ENCODE measurements at regions not wholly inside any gene's neighbourhood (a gene's known extent, or its start where the extent isn't known, plus 50 kb on each side); places are given as distances from the start of the nearest gene placed in this dataset.
"Not testable (repeated sequence)": the region's sequence is repeated elsewhere in the genome, so short reads cannot be mapped to it uniquely, and the experiment has no call there.

DNA sequence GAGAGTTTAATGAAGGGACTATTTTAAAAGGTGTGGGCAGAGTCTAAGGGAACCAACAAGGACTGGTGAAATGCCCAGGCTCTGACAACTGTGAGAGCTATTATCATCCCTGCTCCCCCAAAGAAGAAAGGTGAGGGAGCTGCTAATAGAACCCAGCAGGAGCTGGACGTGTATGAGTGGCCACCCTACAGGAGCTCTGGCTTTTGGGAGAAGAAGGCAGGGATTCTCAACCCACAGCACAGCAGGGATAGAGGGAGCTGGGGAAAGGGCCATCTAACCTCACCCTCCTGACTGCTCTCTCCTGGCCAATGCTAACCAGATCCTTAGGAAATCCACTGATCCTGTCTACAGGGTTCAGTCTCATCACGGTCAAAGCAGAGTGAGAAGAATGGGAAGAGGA is 57.1 kb downstream of the GRIN2B start:
- no peak for DNase-seq
- ATAC-seq = no peak

DNA sequence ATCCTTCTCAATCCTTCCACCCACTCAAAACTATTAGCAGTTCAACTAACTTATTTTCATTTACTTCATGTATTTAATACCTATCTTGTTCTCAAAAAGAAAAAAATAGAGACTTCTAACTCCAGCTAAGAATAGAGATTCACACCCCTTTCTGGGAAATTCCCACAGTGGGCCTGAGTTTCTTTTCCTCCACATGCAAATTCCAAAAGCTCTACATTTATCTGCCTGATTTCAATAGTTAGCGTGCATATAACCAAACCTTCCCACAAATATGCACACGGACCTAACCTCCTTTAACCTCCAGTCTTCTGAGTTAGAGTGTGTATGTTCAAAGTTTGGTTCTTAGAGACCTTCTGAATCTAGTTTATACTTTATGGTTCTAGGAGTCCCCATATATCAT is 62.5 kb downstream of the GRIN2B start:
- DNase-seq (no peak), ATAC-seq (no peak)

DNA sequence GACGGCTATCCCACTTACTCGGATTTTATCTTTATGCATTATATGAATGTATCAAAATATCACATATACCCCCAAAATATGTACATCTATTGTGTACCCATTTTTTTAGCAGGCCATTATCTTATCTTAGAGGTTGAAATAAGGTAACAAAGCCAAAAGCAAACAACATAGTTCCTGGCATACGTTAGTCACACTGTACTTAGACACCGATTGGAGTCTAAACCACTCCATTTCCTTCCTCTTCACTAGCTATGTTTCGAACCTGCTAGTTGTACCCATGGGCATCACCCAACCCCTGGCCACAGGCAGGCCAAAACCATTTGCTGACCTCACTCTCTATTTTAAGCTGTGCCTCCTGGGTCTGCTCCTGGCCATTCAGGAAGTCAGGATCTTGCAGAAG is 66.3 kb downstream of the GRIN2B start:
- DNase-seq (no peak), ATAC-seq (no peak)

DNA sequence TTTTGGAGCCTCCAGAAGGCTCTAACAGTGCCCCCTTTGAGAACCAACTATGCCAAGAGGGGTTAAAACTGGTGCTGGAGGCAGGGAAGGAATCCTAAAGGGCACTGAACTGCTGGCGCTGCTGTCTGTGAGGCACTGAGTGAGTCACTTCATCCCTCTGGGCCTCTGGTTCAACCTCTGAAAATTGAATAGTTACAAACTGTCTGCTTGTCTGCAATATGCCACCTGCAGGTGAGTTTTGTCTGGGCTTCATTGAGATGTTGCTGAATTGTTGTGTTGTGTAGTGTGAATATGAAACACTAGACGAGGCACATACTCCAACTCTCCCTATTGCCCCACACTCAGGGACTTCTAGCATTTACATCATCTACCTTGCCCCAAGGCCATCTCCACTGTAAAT is 68.0 kb downstream of the GRIN2B start:
- ATAC-seq = no peak
- DNase-seq = no peak

DNA sequence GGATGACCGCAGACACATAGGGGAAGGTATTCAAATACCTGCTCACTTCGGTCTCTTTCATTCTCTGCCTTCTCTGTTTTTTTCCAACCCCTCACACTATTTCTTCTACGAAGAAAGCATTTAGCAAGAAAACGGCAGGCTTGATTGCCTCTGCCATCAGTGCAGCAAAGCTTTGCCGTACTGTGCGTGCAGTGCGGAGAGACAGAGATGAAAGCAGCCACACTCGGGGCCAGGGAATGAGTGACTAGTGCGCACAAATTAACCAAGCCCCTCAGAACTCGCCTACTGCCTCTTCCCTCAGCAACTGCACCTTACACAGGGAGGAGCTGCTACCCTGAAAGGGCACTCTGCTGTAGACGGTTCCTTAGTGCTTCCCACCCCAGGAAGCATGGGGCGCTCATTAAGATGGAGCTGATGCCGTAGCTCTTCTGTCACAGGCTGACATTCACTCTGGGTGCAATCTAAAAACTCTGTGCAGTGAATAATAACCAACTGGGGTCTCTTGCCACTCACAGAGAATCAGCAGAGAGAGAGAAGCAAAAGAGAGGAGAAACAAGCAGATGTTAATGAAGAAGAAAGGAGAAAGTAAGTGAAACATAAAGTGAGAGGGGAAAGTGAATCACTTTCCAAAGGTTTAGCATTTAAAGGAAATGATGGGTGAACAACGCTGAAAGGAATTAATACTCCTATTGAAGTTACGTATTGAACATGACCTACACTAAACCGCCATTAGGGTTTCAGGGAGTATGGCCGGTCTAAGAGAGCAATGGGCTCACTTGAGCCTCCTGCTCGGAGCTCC is 69.4 kb downstream of the GRIN2B start:
- ATAC-seq (no peak), DNase-seq (no peak)

DNA sequence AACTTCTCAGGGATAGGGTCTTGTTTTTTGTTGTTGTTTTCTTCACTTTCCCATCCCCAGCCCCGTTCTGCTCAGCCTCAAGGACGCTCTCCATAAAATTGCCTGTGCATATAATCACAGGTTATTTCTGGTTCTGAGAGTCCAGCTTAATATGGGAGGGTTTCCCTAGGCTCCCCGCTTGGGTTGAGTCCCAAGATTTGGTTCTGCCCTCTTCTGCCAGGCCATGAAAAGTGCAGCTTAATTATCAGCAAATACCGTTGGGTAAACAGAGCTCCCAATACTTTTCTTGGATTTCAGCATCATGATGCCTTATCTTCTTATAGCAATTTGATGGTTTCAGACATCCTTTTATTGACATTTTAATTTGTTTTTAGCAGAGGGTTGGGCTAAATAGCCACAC is 75.6 kb downstream of the GRIN2B start:
- ATAC-seq (no peak), DNase-seq (no peak)

DNA sequence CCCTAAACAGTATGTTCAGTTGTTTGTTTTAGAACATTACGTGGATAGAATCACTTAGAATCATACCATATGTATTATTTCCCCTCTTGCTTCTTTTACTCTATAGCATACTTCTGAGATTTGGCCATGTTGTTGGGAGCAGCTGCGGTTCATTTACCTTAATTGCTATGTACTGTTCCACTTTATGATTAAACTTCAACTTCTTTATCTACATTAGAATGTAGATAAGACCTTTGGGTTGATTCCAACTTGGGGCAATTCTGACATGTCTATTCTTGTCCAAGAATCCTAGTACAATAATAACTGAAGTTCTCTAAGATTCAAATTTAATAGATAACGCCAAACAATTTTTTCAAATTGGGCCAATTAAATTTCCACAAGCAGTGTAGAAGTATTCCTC is 80.7 kb downstream of the GRIN2B start:
- ATAC-seq (no peak), DNase-seq (no peak)

DNA sequence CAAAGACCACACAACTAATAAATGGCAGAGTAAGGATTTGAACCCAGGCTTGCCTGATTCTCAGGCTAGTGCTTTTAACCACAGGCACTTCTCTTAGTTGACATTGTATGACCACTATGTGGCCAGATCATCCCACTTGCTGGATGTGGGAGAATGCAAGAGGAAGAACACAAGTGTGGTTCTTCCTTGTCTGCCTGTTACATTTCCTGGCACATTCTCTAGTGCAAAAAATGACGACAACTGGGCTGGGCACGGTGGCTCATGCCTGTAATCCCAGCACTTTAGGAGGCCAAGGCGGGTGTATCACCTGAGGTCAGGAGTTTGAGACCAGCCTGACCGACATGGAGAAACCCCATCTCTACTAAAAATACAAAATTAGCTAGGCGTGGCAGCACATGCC is 83.0 kb downstream of the GRIN2B start:
- not testable (repeated sequence) for DNase-seq, ATAC-seq

DNA sequence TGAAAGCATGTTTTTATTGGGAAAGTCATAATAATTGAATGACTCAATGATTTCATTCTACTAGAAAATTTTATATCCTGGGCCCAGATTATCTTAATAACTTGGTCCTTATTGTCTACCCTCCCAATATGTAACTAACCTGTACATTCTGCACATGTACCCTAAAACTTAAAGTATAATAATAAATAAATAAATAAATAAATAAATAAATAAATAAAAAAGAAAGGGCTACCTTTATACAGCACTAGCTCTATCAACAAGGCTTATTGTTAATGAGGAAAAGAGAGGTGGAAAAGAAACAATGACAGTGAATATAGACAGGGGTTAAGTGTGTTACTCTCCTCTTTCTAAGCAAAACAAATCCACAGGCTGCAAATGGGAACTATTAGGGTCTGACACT is 83.6 kb downstream of the GRIN2B start:
- DNase-seq (no peak), ATAC-seq (no peak)

DNA sequence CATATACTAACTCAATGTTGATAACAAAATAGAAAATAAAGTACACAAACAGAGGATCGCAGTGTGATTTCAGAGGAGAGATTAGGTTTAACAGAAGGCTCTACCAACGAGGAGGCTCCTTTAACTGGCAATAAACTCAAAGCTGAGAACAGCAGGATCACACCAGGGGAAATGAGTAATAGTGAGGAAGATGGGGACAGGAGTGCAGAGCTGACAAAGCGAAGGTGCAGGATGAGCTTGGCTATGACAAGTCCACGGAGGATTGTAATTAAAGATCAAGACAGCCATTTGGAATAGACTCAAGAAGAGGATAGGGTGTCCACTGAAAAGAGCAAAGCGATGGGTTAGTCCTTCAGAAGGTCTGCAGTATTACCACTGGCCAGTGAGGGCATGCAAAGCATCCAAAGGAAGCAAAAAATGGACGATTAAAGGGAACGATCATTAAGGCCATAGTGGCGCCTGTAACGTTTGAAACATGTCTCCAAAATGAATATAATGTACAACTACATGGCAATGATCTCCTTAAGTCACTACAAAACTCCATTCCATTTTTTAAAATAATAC is 85.3 kb downstream of the GRIN2B start:
- DNase-seq (no peak), ATAC-seq (no peak)

DNA sequence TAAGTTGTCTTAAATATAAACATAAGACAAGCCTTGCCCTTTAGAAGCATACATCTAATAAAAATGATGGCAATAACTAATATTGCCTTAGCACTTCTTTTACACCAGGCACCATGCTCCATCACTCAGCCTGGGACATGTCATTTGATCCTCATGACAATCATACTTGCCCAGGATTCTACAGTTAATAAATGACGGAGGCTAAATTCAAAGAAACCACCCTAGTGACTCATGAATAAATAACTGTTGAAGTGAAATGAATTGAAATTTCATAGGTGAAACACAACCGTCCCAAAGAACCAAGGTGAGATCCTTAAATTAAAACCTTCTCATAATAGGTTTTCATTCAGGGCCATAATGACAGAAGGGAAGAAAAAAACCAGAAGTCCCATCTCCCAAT is 89.5 kb downstream of the GRIN2B start:
- no peak for DNase-seq
- ATAC-seq = no peak

DNA sequence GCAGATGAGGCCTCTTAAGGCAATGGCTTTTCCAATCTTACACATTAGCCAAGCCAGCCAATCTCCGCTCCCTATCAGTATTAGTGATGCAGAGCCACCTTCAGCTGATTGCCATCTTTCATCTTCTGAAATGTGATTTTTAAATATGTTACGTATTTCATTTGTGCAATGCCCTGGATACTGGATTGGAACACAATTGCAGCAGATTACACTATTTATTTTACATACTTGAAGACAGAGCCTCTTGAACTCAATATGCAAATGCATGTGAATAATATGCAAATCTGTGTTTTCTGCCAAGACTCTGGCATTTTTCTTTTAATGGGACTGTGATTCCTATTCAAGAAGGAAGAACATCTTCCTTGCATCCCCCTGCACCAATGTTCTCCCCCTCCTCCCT is 90.5 kb downstream of the GRIN2B start:
- DNase-seq (no peak), ATAC-seq (no peak)

DNA sequence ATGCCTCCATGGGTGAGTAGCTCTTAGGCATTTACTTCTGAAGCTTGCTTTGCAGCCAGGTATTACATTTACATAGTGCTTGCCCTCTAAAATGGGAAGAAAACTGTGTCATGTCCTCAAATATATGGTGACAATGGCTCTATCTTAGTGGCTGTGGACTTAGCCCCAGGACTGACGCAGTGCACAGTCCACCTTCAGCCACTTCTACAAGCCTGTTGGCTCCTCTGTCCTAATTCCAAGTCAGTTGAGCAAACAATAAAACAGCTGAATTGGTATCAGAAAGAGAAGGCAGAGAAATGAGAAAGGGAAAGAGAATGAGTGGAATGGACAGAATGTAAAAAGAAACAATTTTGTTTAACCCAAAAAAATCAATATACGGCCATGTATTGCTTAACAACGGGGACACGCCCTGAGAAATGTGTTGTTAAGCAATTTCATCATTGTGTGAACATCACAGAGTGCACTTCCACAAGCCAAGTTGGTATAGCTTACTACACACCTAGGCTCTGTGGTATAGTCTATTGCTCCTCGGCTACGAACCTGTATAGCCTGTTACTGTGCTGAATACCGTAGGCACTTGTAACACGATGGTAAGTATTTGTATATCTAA is 93.5 kb downstream of the GRIN2B start:
- ATAC-seq (no peak), DNase-seq (no peak)

DNA sequence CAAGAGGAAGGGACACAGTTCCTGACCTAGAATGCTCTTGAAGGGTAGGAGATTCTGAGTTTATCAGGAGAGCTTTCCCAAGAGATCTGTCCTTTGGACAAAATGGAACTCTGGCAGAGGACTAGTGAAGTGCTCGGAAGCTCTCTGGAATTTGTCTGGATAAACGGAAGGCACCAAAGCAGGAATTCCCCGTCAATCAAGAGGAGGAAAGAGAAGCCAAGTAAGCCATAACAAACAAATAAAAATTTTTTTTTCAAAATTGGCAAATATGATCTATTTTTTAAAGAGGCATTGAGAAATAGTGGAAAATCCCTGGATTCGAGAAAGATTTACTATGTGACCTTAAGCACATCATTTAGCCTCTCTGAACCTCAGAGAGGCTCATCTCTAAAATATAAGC is 99.2 kb downstream of the GRIN2B start:
- DNase-seq (no peak), ATAC-seq (no peak)

DNA sequence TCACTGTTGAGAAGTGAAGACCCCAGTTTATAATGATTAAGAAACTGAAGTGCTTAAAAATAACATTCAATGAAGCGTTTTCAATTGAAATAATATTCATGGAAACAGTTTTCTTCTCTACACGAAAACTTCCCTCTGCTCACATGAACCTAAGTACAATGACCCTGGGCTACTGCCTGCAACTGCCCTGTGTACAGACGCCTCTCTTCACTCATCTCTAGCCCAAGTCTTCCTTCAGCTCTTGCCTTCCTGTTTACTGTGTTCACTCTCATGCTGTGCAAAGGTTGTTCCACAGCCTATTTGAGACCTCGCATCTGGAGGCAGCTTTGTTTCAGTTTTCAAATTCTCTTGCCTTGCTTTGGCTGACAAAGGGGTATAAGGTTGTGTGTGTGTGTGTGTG is 100.8 kb downstream of the GRIN2B start:
- ATAC-seq (no peak), DNase-seq (no peak)

DNA sequence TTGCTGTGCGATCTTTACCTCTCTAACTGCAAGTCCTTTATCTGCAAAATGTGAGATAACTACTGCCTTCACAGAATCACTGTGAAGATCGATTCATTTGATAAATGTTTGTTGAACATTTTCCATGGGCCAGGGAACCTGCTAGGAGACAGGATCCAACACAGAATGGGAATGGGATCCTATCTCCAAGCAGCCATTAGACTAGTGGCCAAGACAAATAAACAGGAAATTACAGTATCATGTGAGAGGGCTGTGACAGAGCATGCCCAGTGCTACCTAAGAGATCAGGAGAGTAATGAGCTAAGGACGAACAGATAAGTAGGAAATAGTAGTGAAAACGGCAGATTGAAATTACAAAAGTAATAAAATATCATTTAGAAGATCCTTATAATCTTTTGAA is 105.7 kb downstream of the GRIN2B start:
- ATAC-seq (no peak), DNase-seq (no peak)

DNA sequence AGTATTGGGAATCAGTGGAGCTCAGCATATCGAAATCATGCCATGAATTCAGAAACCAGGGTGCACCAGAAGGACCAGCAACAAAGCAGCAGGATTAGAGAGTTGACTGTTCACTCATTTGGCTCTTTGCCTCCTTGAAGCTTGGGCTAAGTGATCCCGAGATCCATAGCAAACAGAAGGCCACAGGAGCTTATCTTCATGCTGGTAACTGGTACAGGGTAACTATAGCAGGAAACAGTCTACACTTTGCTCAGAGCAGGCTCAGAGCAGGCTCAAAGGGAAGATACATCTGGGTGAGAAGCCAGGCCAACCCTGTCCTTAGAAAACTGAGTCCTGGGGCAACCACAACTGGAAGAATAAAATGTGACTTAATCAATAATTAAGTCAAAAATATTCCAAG is 111.1 kb downstream of the GRIN2B start:
- no peak for ATAC-seq
- DNase-seq = no peak

DNA sequence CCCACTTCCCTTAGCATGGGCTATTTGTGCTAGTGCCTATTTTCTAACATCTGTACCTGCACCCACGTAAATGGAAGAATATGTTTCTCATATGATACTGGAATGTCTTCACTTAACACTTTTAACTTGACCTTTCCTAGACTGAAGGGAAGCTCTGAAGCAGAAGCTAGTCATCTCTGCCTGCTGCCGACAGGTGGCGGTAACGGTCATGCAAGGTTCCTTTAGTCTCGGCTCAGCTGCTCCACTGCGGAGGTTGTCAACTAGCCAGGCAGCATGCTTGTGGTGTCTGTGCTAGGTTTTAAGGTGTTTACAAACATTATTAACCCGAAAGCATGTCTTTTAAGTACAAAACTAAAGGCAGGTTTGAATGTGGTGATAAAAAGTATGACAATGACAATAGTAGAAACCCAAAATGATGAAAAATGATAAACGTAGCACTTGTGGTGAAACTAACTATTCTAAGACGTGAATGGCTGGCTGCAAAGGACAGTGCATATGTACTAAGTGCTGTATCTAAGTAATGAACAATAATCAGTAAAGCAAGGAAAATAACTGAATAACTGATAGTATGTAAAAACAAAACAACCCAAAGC is 117.2 kb downstream of the GRIN2B start:
- ATAC-seq = peak; percentile 36
- DNase-seq = peak; percentile 69

DNA sequence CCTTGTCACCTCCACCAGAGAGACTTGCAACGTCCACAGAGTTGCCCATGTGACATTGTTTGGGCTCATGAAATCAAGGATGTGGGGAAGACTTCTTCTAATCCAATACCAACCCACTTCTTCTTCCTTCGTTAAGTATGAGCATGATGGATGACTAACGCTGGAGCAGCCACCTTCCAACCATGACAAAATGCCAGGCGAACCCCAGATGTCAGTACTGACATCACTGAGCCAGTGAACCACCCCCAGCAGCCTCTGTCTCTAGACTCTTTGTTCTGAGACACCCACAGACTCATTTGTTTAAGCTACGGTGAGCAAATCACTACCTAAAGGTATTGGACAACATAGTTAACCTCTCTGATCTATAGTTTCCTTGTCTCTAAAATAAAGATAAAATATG is 123.7 kb downstream of the GRIN2B start:
- DNase-seq = no peak
- ATAC-seq = no peak

DNA sequence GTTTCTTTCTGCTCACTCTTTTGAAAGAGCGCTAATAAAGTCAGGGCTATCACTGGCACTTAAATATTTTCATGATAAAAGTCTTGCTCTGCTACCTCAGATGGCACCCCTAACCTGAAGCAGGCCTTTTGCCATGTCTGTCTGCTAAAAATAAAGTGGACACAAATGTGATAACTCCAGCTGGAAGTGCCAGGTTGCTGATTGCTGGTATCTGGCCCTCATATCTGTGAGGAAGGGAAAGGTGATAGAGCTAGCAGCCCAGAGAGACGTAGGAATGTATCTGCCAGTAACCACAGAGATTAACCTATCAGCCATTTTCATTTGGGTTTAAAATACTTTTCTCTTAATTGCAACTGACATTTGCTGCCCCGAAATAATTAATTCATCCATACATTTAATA is 127.9 kb downstream of the GRIN2B start:
- ATAC-seq = no peak
- DNase-seq = no peak

DNA sequence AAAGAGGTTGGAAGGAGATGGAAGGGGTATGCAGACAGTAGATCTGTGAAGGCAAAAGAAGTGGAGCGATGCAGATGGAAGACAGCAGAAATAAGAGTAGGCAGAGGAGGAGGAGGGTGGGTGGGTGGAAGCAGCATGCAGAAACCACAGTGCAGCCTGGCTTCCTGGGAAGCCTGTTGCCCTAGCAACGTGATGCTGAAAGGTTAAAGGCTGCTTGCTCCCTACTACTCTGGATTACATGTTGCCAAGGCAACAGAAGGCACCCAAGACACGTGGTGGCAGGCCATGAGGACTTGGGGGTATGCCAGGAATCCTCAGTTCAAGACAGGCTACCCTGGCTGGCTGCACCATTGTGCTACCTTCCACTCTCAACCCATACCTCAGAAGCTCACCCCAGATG is 129.6 kb downstream of the GRIN2B start:
- DNase-seq (no peak), ATAC-seq (no peak)

DNA sequence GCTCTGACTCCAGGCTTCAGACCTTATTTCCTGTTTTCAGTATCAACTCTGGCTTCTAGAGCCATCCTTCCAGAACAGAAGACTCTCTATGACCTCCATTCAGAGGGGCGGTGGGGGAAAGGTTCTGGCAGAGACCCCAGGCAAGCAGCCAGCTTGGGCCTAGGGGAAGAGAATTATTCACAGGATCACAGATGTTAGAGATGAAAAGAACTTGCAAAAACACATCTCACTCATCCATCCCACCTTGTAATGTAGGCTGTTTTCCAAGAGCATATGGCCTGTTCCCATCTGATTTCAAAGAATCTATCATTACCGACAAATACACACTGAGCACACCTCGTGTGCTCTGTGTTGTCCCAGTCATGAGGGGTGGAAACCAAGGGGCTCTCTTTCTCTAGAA is 131.9 kb downstream of the GRIN2B start:
- ATAC-seq (no peak), DNase-seq (no peak)

DNA sequence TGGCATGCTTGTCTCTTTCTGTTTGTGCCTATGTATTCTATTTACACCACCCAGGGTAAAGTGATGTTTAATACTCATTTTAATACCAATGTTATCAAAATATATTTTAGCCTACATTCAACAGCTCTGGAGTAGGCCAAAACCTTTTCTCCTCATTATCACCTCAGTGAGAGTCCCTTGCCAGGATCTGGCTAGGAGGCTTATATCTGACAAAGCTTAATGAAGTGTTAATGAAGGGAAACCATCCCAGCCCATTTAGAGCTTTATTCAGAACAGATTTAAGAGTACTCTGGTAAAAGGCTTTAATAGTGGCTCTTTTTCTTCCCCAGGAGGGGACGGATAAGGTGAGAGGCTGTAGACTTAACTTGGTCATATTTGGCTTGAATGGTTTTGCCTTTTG is 137.6 kb downstream of the GRIN2B start:
- DNase-seq (no peak), ATAC-seq (no peak)

DNA sequence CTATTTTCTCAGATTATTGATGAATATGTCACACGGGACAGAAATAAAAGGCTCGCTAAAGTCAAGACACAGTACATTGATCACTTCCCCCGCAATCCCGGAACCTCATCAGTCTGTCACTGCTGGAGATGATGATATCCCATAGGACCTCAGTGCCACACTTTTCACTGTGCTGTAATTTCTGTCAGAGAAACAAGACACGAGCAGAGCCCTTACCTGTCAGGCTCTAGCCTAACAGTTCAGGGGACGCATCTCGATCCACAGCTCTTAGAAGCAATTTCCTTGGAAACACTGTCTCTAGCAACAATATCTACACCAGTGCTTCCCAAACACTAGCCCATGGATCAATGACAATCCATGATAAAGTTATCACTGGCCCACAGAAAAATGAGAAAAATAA is 140.0 kb downstream of the GRIN2B start:
- DNase-seq (no peak), ATAC-seq (no peak)
